ENCODE measurements at regions not wholly inside any gene's neighbourhood (a gene's known extent, or its start where the extent isn't known, plus 50 kb on each side); places are given as distances from the start of the nearest gene placed in this dataset.

DNA sequence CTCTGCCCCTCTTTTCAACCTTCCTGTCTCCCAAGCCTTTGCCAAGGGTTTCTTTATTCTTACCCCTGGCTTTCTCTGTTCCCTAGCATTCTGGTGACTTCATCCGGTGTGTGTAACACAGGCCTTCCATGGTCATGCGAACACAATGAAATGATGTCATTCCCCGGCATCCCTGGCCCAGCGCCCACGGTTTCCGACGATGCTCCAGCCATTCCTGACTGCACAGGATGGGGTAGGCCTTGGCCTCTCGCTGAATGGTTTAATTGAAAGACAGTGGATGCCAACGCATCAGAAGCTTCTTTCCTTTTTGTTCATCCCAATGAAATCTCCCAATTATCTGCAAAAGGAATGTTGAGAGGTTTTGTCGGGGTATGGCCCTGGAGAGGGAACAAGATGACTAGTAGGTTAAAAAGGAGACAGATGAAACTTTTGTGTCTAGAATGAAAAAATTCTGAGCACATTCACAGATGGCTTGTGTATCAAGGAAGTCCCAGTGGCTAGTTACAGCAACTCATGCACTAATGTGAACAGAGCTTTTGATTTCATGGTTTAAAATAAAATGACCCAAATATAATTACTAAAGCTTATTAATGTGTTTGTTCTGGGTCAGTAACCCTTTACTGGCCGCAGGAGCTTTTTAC is 655.0 kb downstream of the QKI start:
- intact Hi-C loops (cut with micrococcal nuclease), result no loop called here
- CTCF ChIA-PET, result no interaction called here
- no TSS peak for BruUV-seq (replicated peaks)

More for the DNA sequence above, 655.0 kb downstream of the QKI start:
- no peak for TF ChIP-seq ATF3 (IDR thresholded peaks at IDR 0.05)
- TF ChIP-seq EZH2 (IDR thresholded peaks at IDR 0.05), result no peak
- TF ChIP-seq ZNF274 (IDR thresholded peaks at IDR 0.05; ENCODE audit: low read depth, low read length), result no peak
- TF ChIP-seq ZFX (IDR thresholded peaks at IDR 0.05), result no peak
- no peak for TF ChIP-seq JUND (IDR thresholded peaks at IDR 0.05)
- TF ChIP-seq SP1 (IDR thresholded peaks at IDR 0.05; ENCODE audit: low read depth), result no peak
- no peak for TF ChIP-seq ZBTB33 (IDR thresholded peaks at IDR 0.05; ENCODE audit: extremely low read depth, insufficient replicate concordance, low read length)
- no peak for TF ChIP-seq REST (IDR thresholded peaks at IDR 0.05; ENCODE audit: low read depth)
- TF ChIP-seq POLR2A (IDR thresholded peaks at IDR 0.05; ENCODE audit: borderline replicate concordance, extremely low read depth, insufficient read depth, insufficient read length), result no peak
- RAD21 ChIA-PET (ENCODE audit: low non-redundant PET in 1 of 2, low total read pairs in 2 of 2, uncharacterized antibody in 2 of 2, unreplicated experiment in 2 of 2), result no interaction called here
- POLR2A ChIA-PET, result no interaction called here
- Histone ChIP-seq H3K27me3 (ENCODE audit: insufficient read depth, low read length) (no peaks in the 10 kb centered on the region), H3K4me3 (replicated peaks in 1 of 2; ENCODE audit: low read depth in 1 of 2, low read length in 2 of 2) (no peak overlapping the region), H4K20me1 (ENCODE audit: insufficient read depth) (no peaks in the 10 kb centered on the region), H3K9me3 (ENCODE audit: control insufficient read depth in 1 of 2, insufficient read depth in 1 of 2, low read depth in 1 of 2, low read length in 2 of 2) (peaks cover 3 to 7% of the 10 kb centered on the region in 2 experiments; a peak in 1 of 4 replicates), H3K9me2 (ENCODE audit: insufficient read depth) (no peaks in the 10 kb centered on the region), H2AFZ (ENCODE audit: low read depth, low read length, poor library complexity, severe bottlenecking) (no peak overlapping the region), H3K4me1 (ENCODE audit: control insufficient read depth in 1 of 2, insufficient read depth in 2 of 2, low read length in 2 of 2) (no peaks in the 10 kb centered on the region), H3K27ac (ENCODE audit: low read depth, low read length) (no peak overlapping the region), H3K79me2 (ENCODE audit: insufficient read depth, low read length) (no peaks in the 10 kb centered on the region), H3K9ac (ENCODE audit: low read length) (no peak overlapping the region), H3K36me3 (ENCODE audit: control insufficient read depth in 1 of 2, insufficient read depth in 2 of 2, low read length in 2 of 2) (no peaks in the 10 kb centered on the region), H3K4me2 (ENCODE audit: low read length) (no peak overlapping the region)
- DNase-seq (ENCODE audit: low read depth, low spot score) (no peak), ATAC-seq (no peak)
